T-helper 17 cell (primary cell): ENCODE measurements at regions not wholly inside any gene's neighbourhood (a gene's known extent, or its start where the extent isn't known, plus 50 kb on each side); places are given as distances from the start of the nearest gene placed in this dataset.
"Not testable (repeated sequence)": the region's sequence is repeated elsewhere in the genome, so short reads cannot be mapped to it uniquely, and the experiment has no call there.

ENCODE experiments used
- ATAC-seq: fragments of 150-1000 bp; cut with Tn5 transposase; 2 replicates; pipeline ENCODE4 v1.10.0; 2021; ENCODE audit warnings: mild to moderate bottlenecking, moderate library complexity
- DNase-seq, 3 donors: peaks; one replicate each; pipeline versions ENCODE4 v3.0.0 to v3.0.0-alpha.2; 2020 to 2021
- H3K9me3 ChIP-seq: one replicate; pipeline ENCODE4 v1.7.0; 2013; ENCODE audit warnings: low read length, mild to moderate bottlenecking; ENCODE audit not compliant: control insufficient read depth, poor library complexity, severe bottlenecking
- H3K27ac Mint-ChIP-seq: one replicate; pipeline ENCODE4 v1.8.0; 2022; ENCODE audit warnings: mild to moderate bottlenecking, moderate library complexity, mixed read lengths
- H3K27me3 Mint-ChIP-seq: one replicate; pipeline ENCODE4 v1.8.0; 2022; ENCODE audit warnings: mixed read lengths
- H3K36me3 Mint-ChIP-seq: one replicate; pipeline ENCODE4 v1.8.0; 2022; ENCODE audit warnings: low read depth, mixed read lengths
- H3K4me1 Mint-ChIP-seq: one replicate; pipeline ENCODE4 v1.8.0; 2022; ENCODE audit warnings: mild to moderate bottlenecking, mixed read lengths
- H3K4me3 Mint-ChIP-seq: one replicate; pipeline ENCODE4 v1.8.0; 2022; ENCODE audit warnings: mild to moderate bottlenecking, moderate library complexity, mixed read lengths

DNA sequence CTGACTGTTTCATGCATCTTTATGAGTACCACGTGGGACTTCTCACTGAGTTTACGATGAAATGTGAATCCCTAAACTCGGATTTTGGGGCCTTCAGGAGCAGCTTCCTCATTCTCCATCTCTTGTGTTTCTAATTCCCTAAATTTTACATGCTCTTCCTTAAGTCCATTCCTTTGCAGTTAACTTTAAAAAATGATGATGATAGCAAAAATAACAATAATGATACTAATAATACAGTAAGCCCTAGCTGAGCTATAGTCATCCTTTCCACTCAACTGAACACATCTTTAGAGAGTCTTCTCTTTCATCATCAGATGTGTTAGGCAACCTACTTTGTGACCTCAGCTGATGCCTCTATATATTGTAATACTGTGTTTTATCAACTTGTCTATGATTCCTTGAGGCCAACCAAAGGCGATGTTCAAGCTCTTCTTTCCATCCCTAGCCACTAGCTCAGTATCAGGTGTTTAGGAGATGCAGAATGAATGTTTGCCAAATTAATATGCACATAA is 1196.4 kb downstream of the VRK1 start:
- peak overlapping the region; percentile 52 for H3K4me3 Mint-ChIP-seq
- ATAC-seq (peak; percentile 44), DNase-seq (no peak)
- H3K27me3 Mint-ChIP-seq, result no peaks in the 10 kb centered on the region
- no peaks in the 10 kb centered on the region for H3K9me3 ChIP-seq
- H3K36me3 Mint-ChIP-seq, result no peaks in the 10 kb centered on the region
- peak overlapping the region; percentile 98 for H3K27ac Mint-ChIP-seq
- peaks cover 42% of the 10 kb centered on the region for H3K4me1 Mint-ChIP-seq

DNA sequence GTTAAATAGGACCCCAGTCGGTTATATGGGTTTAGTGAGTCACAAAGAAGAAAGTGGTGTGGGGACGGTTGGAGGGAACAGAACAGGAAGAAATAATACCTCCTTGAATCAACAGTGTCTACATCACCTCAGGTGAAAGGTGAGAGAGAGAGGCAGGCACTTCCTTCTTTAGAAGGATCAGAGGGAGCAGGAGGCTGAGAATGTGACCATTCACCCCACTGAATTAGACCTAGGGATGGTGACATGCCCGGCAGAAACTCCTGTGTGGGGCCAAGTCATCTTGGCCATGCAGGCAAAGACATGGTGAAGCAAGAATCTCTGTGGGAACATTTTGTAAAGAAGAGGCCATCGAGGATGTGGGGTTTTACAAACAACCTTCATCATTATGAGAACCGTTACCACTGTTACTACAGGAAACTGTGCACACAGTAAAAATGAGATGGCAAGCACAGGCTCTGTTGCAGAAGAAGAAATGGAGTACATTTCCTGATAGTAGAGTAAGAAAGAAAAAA is 1196.9 kb downstream of the VRK1 start:
- Mint-ChIP-seq H3K4me3 (peak overlapping the region; percentile 52), H3K27me3 (no peaks in the 10 kb centered on the region), H3K27ac (peak overlapping the region; percentile 98), H3K4me1 (peaks cover 42% of the 10 kb centered on the region), H3K36me3 (no peaks in the 10 kb centered on the region)
- DNase-seq, result no peak
- H3K9me3 ChIP-seq, result no peaks in the 10 kb centered on the region
- ATAC-seq, result peak; percentile 89

- peak overlapping the region; percentile 19 for H3K4me3 Mint-ChIP-seq
These were observed 1197.9 kb downstream of the VRK1 start for GRCh38 chr14:97995038-97995437.

DNA sequence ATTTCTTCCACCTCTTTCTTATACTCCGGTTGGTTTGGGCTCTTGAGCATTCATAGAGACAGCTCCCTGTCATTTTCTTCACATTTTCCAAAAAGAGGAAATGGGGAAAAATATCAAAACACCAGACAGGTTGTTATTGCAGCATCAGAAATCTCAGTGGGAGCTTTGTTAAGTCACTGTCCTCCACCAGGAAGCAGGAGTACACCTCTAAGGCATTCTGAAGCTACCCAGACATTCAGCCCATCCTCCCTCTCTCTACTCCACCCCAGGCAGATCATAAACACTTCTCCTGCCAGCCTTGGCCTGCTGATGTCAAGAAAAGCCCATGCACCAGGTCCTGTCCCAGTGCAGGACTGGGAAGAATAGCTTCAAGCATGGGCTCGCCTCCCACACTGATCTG is 1198.3 kb downstream of the VRK1 start:
- Mint-ChIP-seq H3K4me1 (peaks cover 42% of the 10 kb centered on the region), H3K36me3 (no peaks in the 10 kb centered on the region), H3K27me3 (no peaks in the 10 kb centered on the region), H3K4me3 (peak overlapping the region; percentile 59), H3K27ac (peak overlapping the region; percentile 98)
- DNase-seq, result no peak
- no peak for ATAC-seq
- H3K9me3 ChIP-seq, result no peaks in the 10 kb centered on the region

More at GRCh38 chr14:97995038-97995437, 1197.9 kb downstream of the VRK1 start:
- no peak for DNase-seq
- no peaks in the 10 kb centered on the region for H3K9me3 ChIP-seq
- Mint-ChIP-seq H3K27me3 (no peaks in the 10 kb centered on the region), H3K27ac (peak overlapping the region; percentile 98), H3K4me1 (peaks cover 42% of the 10 kb centered on the region), H3K36me3 (no peaks in the 10 kb centered on the region)
- ATAC-seq, result no peak

DNA sequence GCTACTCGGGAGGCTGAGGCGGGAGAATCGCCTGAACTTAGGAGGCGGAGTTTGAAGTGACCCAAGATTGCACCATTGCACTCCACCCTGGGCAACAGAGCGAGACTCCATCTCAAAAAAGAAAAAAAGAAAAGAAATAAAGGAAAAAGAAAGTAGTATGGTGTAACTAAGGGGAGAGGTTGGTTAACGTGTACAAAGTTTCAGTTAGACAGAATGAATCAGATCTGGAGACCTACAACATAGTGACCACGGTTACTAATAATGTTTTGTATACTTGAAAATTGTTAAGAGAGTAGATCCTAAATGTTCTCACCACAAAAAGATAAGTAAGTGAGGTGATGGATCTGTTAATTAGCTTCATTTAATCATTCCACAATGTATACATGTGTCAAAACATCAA is 1208.8 kb downstream of the VRK1 start:
- peaks cover 3% of the 10 kb centered on the region for H3K4me1 Mint-ChIP-seq
- H3K9me3 ChIP-seq, result no peaks in the 10 kb centered on the region
- no peaks in the 10 kb centered on the region for H3K36me3 Mint-ChIP-seq
- H3K27me3 Mint-ChIP-seq, result no peaks in the 10 kb centered on the region
- H3K4me3 Mint-ChIP-seq, result no peak overlapping the region
- H3K27ac Mint-ChIP-seq, result no peak overlapping the region
- no peak for DNase-seq
- no peak for ATAC-seq

- Mint-ChIP-seq H3K27ac (no peak overlapping the region), H3K4me3 (no peak overlapping the region), H3K27me3 (no peaks in the 10 kb centered on the region), H3K4me1 (peaks cover 7% of the 10 kb centered on the region), H3K36me3 (no peaks in the 10 kb centered on the region)
- no peak for DNase-seq
- no peaks in the 10 kb centered on the region for H3K9me3 ChIP-seq
- no peak for ATAC-seq
These were observed 1211.4 kb downstream of the VRK1 start for GRCh38 chr14:98008381-98009113.

GRCh38 chr14:98009177-98009576 is 1212.0 kb downstream of the VRK1 start:
- H3K36me3 Mint-ChIP-seq, H3K4me1 Mint-ChIP-seq, H3K4me3 Mint-ChIP-seq, H3K27ac Mint-ChIP-seq, H3K9me3 ChIP-seq, H3K27me3 Mint-ChIP-seq, DNase-seq, ATAC-seq: not testable (repeated sequence)

DNA sequence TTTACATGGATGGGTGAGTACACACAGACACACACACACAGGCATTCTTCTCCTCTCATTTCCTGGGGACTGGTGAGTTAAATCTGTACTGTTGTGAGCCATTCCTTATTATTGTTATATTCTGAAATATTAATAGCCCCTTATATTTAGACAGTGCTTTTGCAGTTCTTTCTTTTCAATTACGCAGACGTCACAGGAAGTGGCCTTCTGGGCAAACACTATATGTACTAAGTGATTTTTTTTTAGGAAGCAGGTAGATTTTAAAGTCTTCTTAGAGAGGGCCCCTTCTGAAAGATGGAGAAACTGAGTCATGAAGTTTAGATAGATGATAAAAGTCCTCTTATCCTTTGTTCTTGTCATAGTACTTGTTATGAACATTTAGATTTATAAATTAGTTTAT is 1213.6 kb downstream of the VRK1 start:
- peaks cover 8% of the 10 kb centered on the region for H3K4me1 Mint-ChIP-seq
- DNase-seq (no peak), ATAC-seq (no peak)
- H3K9me3 ChIP-seq, result no peaks in the 10 kb centered on the region
- no peaks in the 10 kb centered on the region for H3K36me3 Mint-ChIP-seq
- H3K4me3 Mint-ChIP-seq, result no peak overlapping the region
- no peak overlapping the region for H3K27ac Mint-ChIP-seq
- no peaks in the 10 kb centered on the region for H3K27me3 Mint-ChIP-seq

GRCh38 chr14:98014851-98015615 is 1217.9 kb downstream of the VRK1 start:
- Mint-ChIP-seq H3K36me3 (no peaks in the 10 kb centered on the region), H3K27ac (no peak overlapping the region), H3K4me3 (no peak overlapping the region), H3K4me1 (peaks cover 25% of the 10 kb centered on the region), H3K27me3 (no peaks in the 10 kb centered on the region)
- no peak for DNase-seq
- ATAC-seq, result no peak
- no peaks in the 10 kb centered on the region for H3K9me3 ChIP-seq

DNA sequence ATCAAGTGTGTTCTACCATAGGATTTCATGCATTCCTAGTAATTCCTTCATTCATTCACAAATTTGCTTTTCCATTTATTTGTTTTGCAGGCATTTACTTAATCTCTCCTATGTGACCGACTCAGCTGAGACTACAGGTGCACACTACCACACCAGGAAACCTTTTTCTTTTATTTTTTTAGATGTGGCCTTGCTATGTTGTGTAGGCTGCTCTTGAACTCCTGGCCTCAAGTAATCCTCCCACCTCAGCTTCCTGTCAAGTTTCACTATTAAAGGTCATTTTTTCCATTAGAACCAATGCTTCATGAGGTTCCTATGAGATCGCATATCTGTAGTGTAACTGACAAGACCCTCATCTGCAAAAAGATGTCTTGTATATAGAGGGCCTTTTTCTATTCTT is 1218.7 kb downstream of the VRK1 start:
- peaks cover 25% of the 10 kb centered on the region for H3K4me1 Mint-ChIP-seq
- H3K9me3 ChIP-seq, result no peaks in the 10 kb centered on the region
- H3K27me3 Mint-ChIP-seq, result no peaks in the 10 kb centered on the region
- no peak for ATAC-seq
- no peaks in the 10 kb centered on the region for H3K36me3 Mint-ChIP-seq
- peak overlapping the region; percentile 61 for H3K27ac Mint-ChIP-seq
- peak overlapping the region; percentile 31 for H3K4me3 Mint-ChIP-seq
- DNase-seq, result no peak

GRCh38 chr14:98018628-98019027 is 1221.4 kb downstream of the VRK1 start:
- H3K9me3 ChIP-seq, result no peaks in the 10 kb centered on the region
- Mint-ChIP-seq H3K4me1 (peaks cover 21% of the 10 kb centered on the region), H3K27ac (peak overlapping the region; percentile 32), H3K4me3 (no peak overlapping the region), H3K27me3 (no peaks in the 10 kb centered on the region), H3K36me3 (no peaks in the 10 kb centered on the region)
- no peak for ATAC-seq
- DNase-seq, result no peak

DNA sequence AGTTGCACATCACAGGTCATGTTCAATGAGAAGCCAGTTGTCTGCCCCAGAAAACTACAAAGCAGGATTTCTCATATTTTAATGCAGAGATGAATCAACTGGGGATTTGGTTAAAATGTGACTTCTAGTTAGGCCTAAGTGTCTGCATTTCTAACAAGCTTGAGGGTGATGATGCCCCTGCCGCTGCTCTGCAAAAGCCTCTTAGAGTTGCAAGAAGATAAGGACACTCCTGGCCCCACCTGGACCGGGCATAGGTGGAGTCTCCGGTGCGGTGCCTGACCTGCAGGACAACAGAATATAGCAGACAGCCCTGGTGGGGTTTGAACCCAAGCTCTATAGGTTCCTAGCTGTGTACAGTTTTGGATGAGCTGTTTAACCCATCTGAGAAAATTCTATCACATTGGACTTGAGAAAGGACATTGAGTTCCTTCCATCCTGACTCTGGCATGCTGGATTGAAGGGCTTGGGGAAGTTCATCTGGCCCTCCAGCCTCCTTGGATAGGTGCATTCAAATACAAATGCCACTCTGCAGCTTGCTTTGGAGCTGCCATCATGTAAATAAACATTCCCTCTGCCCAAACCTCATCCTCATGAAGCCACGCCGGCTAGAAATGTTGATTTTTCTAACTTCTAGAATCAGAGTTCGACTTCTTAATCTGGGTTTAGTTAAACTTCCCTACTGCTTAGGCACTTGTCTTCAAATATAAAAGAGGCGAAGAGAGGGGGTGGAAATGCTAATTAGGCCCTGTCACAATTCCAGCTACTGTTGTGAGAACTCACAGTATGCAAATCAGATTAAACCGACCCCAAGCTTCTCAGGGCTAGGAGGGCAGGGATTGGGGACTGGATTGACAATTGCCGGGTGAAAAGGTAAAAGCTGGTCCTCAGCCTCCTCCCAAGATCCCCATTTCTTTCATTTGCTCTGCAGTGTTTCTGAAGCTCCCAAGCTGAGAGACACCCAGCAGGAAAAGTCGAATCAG is 1225.6 kb downstream of the VRK1 start:
- H3K4me3 Mint-ChIP-seq, result no peak overlapping the region
- no peaks in the 10 kb centered on the region for H3K27me3 Mint-ChIP-seq
- H3K9me3 ChIP-seq, result no peaks in the 10 kb centered on the region
- H3K36me3 Mint-ChIP-seq, result peaks cover 2% of the 10 kb centered on the region
- no peak for DNase-seq
- no peak for ATAC-seq
- H3K4me1 Mint-ChIP-seq, result peaks cover 6% of the 10 kb centered on the region
- no peak overlapping the region for H3K27ac Mint-ChIP-seq
